ENCODE measurements at regions not wholly inside any gene's neighbourhood (a gene's known extent, or its start where the extent isn't known, plus 50 kb on each side); places are given as distances from the start of the nearest gene placed in this dataset.

- FAIRE-seq (no peak), DNase-seq (no peak)
- Histone ChIP-seq H3K27ac (ENCODE audit: low read depth in 2 of 2, low read length in 2 of 2) (no peak overlapping the region), H3K4me3 (ENCODE audit: low read length in 3 of 3) (no peak overlapping the region), H3K27me3 (ENCODE audit: control insufficient read depth, insufficient read depth, low read length) (no peaks in the 10 kb centered on the region), H3K4me1 (ENCODE audit: control insufficient read depth in 2 of 3, insufficient read depth in 2 of 3, low read depth in 1 of 3, low read length in 3 of 3) (no peaks in the 10 kb centered on the region), H3K9ac (ENCODE audit: low read length in 3 of 3) (no peak overlapping the region), H3K9me3 (ENCODE audit: control insufficient read depth in 2 of 3, insufficient read depth in 1 of 3, low read length in 3 of 3) (no peaks in the 10 kb centered on the region), H3K36me3 (ENCODE audit: control insufficient read depth in 2 of 3, insufficient read depth in 3 of 3, low read length in 3 of 3) (no peaks in the 10 kb centered on the region)
- intact Hi-C loops (cut with DNase I): no loop called here
- no peak for TF ChIP-seq CTCF (IDR thresholded peaks at IDR 0.05; ENCODE audit: borderline replicate concordance, extremely low read depth, insufficient read depth)
Measured at GRCh38 chr6:148200781-148201180, 141.9 kb upstream of the SASH1 start.

- Histone ChIP-seq H3K4me1 (ENCODE audit: control insufficient read depth in 2 of 3, insufficient read depth in 2 of 3, low read depth in 1 of 3, low read length in 3 of 3) (no peaks in the 10 kb centered on the region), H3K4me3 (ENCODE audit: low read length in 3 of 3) (no peak overlapping the region), H3K36me3 (ENCODE audit: control insufficient read depth in 2 of 3, insufficient read depth in 3 of 3, low read length in 3 of 3) (no peaks in the 10 kb centered on the region), H3K27me3 (ENCODE audit: control insufficient read depth, insufficient read depth, low read length) (no peaks in the 10 kb centered on the region), H3K9me3 (ENCODE audit: control insufficient read depth in 2 of 3, insufficient read depth in 1 of 3, low read length in 3 of 3) (no peaks in the 10 kb centered on the region), H3K9ac (ENCODE audit: low read length in 3 of 3) (no peak overlapping the region), H3K27ac (ENCODE audit: low read depth in 2 of 2, low read length in 2 of 2) (no peak overlapping the region)
- DNase-seq (no peak), FAIRE-seq (no peak)
- TF ChIP-seq CTCF (IDR thresholded peaks at IDR 0.05; ENCODE audit: borderline replicate concordance, extremely low read depth, insufficient read depth): no peak
- intact Hi-C loops (cut with DNase I): no loop called here
Measured at GRCh38 chr6:148203281-148203925, 139.2 kb upstream of the SASH1 start.

- Histone ChIP-seq H3K9ac (ENCODE audit: low read length in 3 of 3) (no peak overlapping the region), H3K4me3 (ENCODE audit: low read length in 3 of 3) (no peak overlapping the region), H3K27ac (ENCODE audit: low read depth in 2 of 2, low read length in 2 of 2) (no peak overlapping the region), H3K27me3 (ENCODE audit: control insufficient read depth, insufficient read depth, low read length) (no peaks in the 10 kb centered on the region), H3K9me3 (ENCODE audit: control insufficient read depth in 2 of 3, insufficient read depth in 1 of 3, low read length in 3 of 3) (no peaks in the 10 kb centered on the region), H3K4me1 (ENCODE audit: control insufficient read depth in 2 of 3, insufficient read depth in 2 of 3, low read depth in 1 of 3, low read length in 3 of 3) (no peaks in the 10 kb centered on the region), H3K36me3 (ENCODE audit: control insufficient read depth in 2 of 3, insufficient read depth in 3 of 3, low read length in 3 of 3) (no peaks in the 10 kb centered on the region)
- DNase-seq: no peak
- no peak for FAIRE-seq
- intact Hi-C loops (cut with DNase I): no loop called here
- TF ChIP-seq CTCF (IDR thresholded peaks at IDR 0.05; ENCODE audit: borderline replicate concordance, extremely low read depth, insufficient read depth): no peak
Measured at GRCh38 chr6:148203970-148204369, 138.7 kb upstream of the SASH1 start.

GRCh38 chr6:148208298-148208697 is 134.3 kb upstream of the SASH1 start:
- FAIRE-seq (no peak), DNase-seq (no peak)
- H3K4me3 ChIP-seq (ENCODE audit: low read length in 3 of 3): no peak overlapping the region
- H3K9ac ChIP-seq (ENCODE audit: low read length in 3 of 3): no peak overlapping the region
- H3K36me3 ChIP-seq (ENCODE audit: control insufficient read depth in 2 of 3, insufficient read depth in 3 of 3, low read length in 3 of 3): no peaks in the 10 kb centered on the region
- H3K27me3 ChIP-seq (ENCODE audit: control insufficient read depth, insufficient read depth, low read length): no peaks in the 10 kb centered on the region
- no peak for TF ChIP-seq CTCF (IDR thresholded peaks at IDR 0.05; ENCODE audit: borderline replicate concordance, extremely low read depth, insufficient read depth)
- intact Hi-C loops (cut with DNase I): no loop called here
- no peaks in the 10 kb centered on the region for H3K4me1 ChIP-seq (ENCODE audit: control insufficient read depth in 2 of 3, insufficient read depth in 2 of 3, low read depth in 1 of 3, low read length in 3 of 3)
- no peak overlapping the region for H3K27ac ChIP-seq (ENCODE audit: low read depth in 2 of 2, low read length in 2 of 2)
- H3K9me3 ChIP-seq (ENCODE audit: control insufficient read depth in 2 of 3, insufficient read depth in 1 of 3, low read length in 3 of 3): no peaks in the 10 kb centered on the region

Data from kidney (tissue), 13 donors.